ENCODE measurements at regions not wholly inside any gene's neighbourhood (a gene's known extent, or its start where the extent isn't known, plus 50 kb on each side); places are given as distances from the start of the nearest gene placed in this dataset.
A peak's percentile ranks its signal among the peaks of the same experiment; 100 is the strongest.
"Not testable (repeated sequence)": the region's sequence is repeated elsewhere in the genome, so short reads cannot be mapped to it uniquely, and the experiment has no call there.

GRCh38 chr7:32774541-32774951 is 117.0 kb downstream of the KBTBD2 start:
- TF ChIP-seq, protein P1, sequence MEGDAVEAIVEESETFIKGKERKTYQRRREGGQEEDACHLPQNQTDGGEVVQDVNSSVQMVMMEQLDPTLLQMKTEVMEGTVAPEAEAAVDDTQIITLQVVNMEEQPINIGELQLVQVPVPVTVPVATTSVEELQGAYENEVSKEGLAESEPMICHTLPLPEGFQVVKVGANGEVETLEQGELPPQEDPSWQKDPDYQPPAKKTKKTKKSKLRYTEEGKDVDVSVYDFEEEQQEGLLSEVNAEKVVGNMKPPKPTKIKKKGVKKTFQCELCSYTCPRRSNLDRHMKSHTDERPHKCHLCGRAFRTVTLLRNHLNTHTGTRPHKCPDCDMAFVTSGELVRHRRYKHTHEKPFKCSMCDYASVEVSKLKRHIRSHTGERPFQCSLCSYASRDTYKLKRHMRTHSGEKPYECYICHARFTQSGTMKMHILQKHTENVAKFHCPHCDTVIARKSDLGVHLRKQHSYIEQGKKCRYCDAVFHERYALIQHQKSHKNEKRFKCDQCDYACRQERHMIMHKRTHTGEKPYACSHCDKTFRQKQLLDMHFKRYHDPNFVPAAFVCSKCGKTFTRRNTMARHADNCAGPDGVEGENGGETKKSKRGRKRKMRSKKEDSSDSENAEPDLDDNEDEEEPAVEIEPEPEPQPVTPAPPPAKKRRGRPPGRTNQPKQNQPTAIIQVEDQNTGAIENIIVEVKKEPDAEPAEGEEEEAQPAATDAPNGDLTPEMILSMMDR (IDR thresholded peaks at IDR 0.05; ENCODE audit: partially characterized antibody, unreplicated experiment) = no peak
- H3K9me3 Mint-ChIP-seq (ENCODE audit: unreplicated experiment) = no peaks in the 10 kb centered on the region
- no peak for DNase-seq
- H3K4me1 Mint-ChIP-seq (ENCODE audit: low read depth, unreplicated experiment) = no peaks in the 10 kb centered on the region
- H3K4me3 Mint-ChIP-seq (ENCODE audit: unreplicated experiment) = no peak overlapping the region
- no peaks in the 10 kb centered on the region for H3K27me3 Mint-ChIP-seq (ENCODE audit: unreplicated experiment)
- no peak overlapping the region for H3K27ac Mint-ChIP-seq (ENCODE audit: unreplicated experiment)
- H3K36me3 Mint-ChIP-seq (ENCODE audit: unreplicated experiment) = peaks cover 3% of the 10 kb centered on the region

DNA sequence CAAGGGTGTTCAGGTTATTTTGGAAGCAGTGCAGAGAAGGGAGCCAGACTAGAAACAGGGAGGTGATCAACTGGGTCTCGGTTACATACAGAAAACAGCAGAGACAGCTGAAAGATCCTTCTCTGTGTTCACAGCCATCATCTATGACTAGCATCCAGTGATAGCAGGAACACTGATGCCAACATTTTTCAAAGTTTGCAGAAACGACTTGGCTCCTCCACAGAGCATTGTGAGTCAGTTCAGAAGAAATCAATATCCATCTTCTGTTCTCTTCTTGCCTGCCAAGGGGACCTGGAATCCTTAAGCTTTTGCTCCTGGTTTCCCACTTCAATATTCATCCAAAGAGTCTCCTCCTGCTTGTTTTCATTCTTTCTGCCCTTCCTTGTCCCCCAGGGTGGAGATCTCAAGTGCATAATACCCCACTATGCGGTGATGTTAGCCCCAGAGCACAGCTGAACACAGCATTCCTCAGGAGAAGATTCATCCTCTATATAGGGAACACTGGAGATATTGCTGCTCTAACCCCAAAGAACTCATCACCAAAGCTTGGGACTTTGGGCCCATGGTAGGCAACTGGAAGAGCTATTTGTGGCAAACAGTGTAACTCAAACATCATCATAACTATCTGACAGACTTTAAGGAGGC is 122.6 kb downstream of the KBTBD2 start:
- peaks cover 12% of the 10 kb centered on the region for H3K36me3 Mint-ChIP-seq (ENCODE audit: unreplicated experiment)
- not testable (repeated sequence) for DNase-seq; H3K27ac Mint-ChIP-seq (ENCODE audit: unreplicated experiment); H3K9me3 Mint-ChIP-seq (ENCODE audit: unreplicated experiment); H3K4me1 Mint-ChIP-seq (ENCODE audit: low read depth, unreplicated experiment); H3K4me3 Mint-ChIP-seq (ENCODE audit: unreplicated experiment); H3K27me3 Mint-ChIP-seq (ENCODE audit: unreplicated experiment)

GRCh38 chr7:32768338-32768737 is 123.2 kb downstream of the KBTBD2 start:
- H3K27me3 Mint-ChIP-seq (ENCODE audit: unreplicated experiment); H3K27ac Mint-ChIP-seq (ENCODE audit: unreplicated experiment); H3K9me3 Mint-ChIP-seq (ENCODE audit: unreplicated experiment); H3K4me1 Mint-ChIP-seq (ENCODE audit: low read depth, unreplicated experiment); H3K4me3 Mint-ChIP-seq (ENCODE audit: unreplicated experiment); DNase-seq: not testable (repeated sequence)
- H3K36me3 Mint-ChIP-seq (ENCODE audit: unreplicated experiment) = peaks cover 12% of the 10 kb centered on the region

DNA sequence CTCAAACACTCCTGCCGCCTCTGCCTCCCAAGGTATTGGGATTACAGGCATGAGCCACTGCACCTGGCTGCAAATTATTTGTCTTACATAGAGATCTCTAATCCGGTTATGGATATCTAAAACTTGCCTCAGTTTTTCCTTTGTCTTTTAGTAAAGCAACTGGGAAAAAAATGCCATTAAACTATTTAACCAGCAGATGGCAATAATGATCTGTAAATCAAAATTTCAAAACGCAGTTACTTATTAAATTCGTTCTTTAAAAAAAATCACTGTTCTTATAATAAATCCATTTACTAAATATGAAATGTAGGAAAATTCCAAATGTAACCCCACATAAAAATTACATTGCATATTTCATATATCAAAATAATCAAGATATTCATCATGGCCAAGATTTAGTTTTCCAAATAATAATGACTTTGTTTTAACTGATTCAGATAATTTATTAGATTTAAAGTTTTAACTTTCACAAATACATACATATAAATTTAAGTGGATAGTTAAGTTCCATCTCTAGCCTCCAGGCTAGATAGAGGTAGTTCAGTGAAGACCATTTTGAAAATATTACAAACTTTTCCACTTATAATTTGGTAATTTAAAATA is 125.8 kb downstream of the KBTBD2 start:
- H3K27me3 Mint-ChIP-seq (ENCODE audit: unreplicated experiment); H3K27ac Mint-ChIP-seq (ENCODE audit: unreplicated experiment); H3K9me3 Mint-ChIP-seq (ENCODE audit: unreplicated experiment); H3K4me3 Mint-ChIP-seq (ENCODE audit: unreplicated experiment); DNase-seq: not testable (repeated sequence)
- H3K36me3 Mint-ChIP-seq (ENCODE audit: unreplicated experiment) = peaks cover 12% of the 10 kb centered on the region
- peaks cover 12% of the 10 kb centered on the region for H3K4me1 Mint-ChIP-seq (ENCODE audit: low read depth, unreplicated experiment)
- TF ChIP-seq, protein P1 (IDR thresholded peaks at IDR 0.05; ENCODE audit: partially characterized antibody, unreplicated experiment) = peak; percentile 59

DNA sequence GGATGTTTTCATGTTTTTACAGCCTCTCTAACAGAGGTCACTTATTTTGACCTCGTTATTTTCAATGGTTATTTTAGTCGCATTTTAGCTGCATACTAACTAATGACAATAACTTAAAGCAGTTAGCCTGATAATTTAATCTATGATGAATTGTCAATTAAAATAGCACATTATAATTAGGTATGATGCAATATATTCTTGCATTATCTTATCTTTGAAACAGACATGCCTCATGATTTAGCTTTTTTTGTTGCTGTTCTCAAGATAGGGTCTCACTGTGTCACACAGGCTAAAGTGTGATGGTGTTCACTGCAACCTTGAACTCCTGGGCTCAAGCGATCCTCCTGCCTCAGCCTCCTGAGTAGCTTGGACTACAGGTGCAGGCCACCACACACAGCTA is 126.4 kb downstream of the KBTBD2 start:
- no peak overlapping the region for H3K4me3 Mint-ChIP-seq (ENCODE audit: unreplicated experiment)
- TF ChIP-seq, protein P1 (IDR thresholded peaks at IDR 0.05; ENCODE audit: partially characterized antibody, unreplicated experiment) = no peak
- no peak for DNase-seq
- H3K27me3 Mint-ChIP-seq (ENCODE audit: unreplicated experiment) = peaks cover 9% of the 10 kb centered on the region
- peaks cover 12% of the 10 kb centered on the region for H3K4me1 Mint-ChIP-seq (ENCODE audit: low read depth, unreplicated experiment)
- no peak overlapping the region for H3K27ac Mint-ChIP-seq (ENCODE audit: unreplicated experiment)
- peaks cover 12% of the 10 kb centered on the region for H3K36me3 Mint-ChIP-seq (ENCODE audit: unreplicated experiment)
- peaks cover 7% of the 10 kb centered on the region for H3K9me3 Mint-ChIP-seq (ENCODE audit: unreplicated experiment)

GRCh38 chr7:32762925-32763293 is 128.7 kb downstream of the KBTBD2 start:
- no peaks in the 10 kb centered on the region for H3K36me3 Mint-ChIP-seq (ENCODE audit: unreplicated experiment)
- peak overlapping the region; percentile 85 for H3K4me3 Mint-ChIP-seq (ENCODE audit: unreplicated experiment)
- peaks cover 12% of the 10 kb centered on the region for H3K4me1 Mint-ChIP-seq (ENCODE audit: low read depth, unreplicated experiment)
- H3K9me3 Mint-ChIP-seq (ENCODE audit: unreplicated experiment) = peaks cover 1% of the 10 kb centered on the region
- peaks cover 7% of the 10 kb centered on the region for H3K27me3 Mint-ChIP-seq (ENCODE audit: unreplicated experiment)
- peak; percentile 25 for DNase-seq
- H3K27ac Mint-ChIP-seq (ENCODE audit: unreplicated experiment) = no peak overlapping the region
- TF ChIP-seq, protein P1 (IDR thresholded peaks at IDR 0.05; ENCODE audit: partially characterized antibody, unreplicated experiment) = no peak

DNA sequence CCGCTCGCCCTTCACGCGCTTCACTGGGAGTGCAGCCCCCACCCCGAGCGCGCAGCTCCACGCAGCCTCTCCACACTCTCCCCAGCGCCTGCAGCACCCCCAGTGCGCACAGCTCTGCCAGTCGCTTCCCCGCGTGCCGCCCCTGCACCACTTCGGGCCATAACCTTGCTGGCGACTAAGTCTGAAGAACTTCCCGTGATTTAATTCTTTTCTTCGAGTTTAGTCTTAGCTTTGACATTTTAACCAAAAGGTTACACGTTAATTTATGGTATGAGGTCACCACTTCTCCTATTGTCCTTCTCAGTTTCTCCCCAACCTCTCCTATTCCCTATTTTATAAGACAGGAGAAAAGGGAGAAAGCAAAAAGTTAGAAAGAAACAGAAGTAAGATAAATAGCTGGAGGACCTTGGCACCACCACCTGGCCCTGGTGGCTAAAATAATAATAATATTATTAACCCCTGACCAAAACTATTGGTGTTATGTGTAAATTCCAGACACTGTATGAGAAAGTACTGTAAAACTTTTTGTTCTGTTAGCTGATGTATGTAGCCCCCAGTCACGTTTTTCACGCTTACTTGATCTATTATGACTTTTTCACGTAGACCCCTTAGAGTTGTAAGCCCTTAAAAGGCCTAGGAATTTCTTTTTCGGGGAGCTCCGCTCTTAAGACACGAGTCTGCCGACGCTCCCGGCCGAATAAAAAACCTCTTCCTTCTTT is 129.2 kb downstream of the KBTBD2 start:
- not testable (repeated sequence) for H3K36me3 Mint-ChIP-seq (ENCODE audit: unreplicated experiment); DNase-seq; H3K27me3 Mint-ChIP-seq (ENCODE audit: unreplicated experiment); H3K27ac Mint-ChIP-seq (ENCODE audit: unreplicated experiment); H3K9me3 Mint-ChIP-seq (ENCODE audit: unreplicated experiment)
- Mint-ChIP-seq H3K4me1 (ENCODE audit: low read depth, unreplicated experiment) (peaks cover 12% of the 10 kb centered on the region), H3K4me3 (ENCODE audit: unreplicated experiment) (peak overlapping the region; percentile 85)

Data from glutamatergic neuron (in vitro differentiated cells).